HG03159 (cell line): ENCODE measurements at regions not wholly inside any gene's neighbourhood (a gene's known extent, or its start where the extent isn't known, plus 50 kb on each side); places are given as distances from the start of the nearest gene placed in this dataset.

Experiments
- ATAC-seq: cut with Tn5 transposase; IDR thresholded peaks from one replicate; pipeline ENCODE4 v1.9.1; 2021; ENCODE audit warnings: mild to moderate bottlenecking, moderate library complexity; ENCODE audit not compliant: unreplicated experiment

DNA sequence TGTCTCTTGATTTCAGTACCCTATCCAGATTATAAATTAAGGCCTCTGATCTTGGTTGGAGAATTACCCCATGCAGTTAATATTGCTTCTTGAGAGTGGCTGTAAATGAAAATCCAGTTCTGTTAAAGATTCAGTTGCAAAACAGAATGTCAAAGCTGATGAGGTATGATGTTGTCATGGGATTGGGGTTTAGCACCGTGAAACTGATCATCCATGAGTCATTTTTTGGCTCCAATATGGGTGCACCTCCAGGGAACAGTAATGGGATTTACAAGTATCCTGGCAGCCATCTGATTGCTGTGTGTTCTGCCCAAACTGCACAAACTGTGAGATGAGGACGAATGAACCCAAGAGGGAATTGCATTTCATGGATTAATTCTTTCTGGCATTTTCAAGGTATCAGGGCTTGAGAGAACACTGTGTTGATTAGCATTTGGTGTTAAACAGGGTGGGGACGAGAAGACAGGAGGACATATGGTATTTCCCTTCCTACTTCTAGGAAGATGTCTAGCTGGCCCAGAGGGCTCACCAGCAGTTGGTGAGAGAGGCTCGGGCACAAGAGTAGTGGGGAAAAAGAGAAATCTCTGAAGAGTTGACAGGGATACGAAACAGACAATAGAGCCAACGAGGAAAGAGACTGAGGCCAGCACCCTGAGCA lies 214.7 kb downstream of the GAS1 start:
- ATAC-seq, result no peak

DNA sequence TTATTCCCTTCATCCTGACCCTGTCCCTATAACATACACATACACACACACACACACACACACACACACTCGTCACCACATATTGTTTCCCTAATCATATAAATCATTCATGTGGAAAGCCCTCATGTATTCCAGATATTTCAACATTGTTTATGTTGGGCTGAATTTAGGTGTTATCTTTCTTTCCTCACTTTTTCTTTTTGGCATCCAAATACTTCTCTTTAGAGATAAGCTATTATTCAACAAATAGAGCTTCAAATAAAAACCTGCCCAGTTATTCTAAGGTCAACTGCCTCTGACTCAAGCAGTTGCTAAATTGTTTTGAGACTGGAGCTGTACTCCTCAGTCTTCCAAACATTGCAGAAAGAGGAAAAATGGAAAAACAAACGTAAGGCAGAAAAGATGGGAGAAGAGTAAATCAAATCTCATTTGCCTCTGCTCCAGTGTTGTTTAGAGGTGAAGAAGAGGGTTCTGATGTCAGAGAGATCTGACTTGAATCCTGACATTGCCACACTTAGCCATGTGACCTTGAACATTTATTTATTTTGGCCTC lies 215.7 kb downstream of the GAS1 start:
- ATAC-seq, result no peak

DNA sequence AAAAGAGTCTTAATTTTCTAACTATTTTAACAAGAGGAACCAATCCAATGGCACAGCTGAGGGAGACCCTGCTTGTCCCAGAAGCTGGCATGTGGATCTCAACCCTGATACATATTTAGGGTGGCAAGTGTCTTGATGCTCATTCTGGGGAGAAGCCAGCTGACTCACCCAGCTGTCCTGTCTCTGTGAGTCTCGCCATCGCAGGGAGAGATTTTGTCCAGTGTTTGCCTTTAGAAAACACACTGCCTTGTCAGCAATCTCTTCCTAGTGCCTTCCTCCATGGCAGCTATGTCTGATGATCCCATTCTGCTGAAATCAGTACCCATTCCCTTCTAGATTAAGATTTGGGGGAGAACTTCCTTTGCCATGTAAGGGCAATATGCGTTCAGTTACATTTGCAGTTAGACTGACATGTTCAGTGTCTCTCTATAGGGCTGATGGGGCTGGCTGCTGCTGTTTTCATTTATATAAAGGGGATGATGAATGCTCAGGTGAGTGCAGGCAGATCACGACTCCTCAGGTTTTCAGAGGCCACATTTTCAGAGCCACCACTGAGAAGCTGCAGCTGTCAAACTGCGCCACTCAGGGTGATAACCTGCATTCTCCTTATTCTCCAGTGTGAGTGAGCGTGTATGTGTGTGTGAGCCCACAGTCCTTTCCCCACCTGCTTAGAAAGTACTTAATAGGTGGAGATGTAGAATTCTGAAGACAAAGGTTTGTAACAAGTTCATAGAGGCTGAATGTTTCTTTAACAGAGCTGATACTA lies 217.0 kb downstream of the GAS1 start:
- no peak for ATAC-seq

DNA sequence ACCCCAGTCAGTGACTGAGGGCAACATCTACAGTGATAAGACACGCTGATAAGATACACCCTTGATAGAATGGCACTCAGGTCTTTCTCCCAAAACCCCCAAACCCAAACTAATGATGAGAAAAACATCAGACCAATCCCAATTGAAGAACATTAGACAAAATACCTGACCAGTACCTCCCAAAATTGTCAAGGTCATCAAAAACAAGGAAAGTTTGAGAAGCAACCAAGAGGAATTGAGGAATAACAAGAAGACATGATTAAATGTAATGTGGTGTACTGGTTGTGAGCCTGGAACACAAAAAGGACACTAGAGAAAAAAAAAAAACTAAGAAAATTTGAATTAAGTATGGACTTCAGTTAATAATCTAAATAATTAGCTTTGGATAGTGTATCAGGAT lies 222.8 kb downstream of the GAS1 start:
- no peak for ATAC-seq

DNA sequence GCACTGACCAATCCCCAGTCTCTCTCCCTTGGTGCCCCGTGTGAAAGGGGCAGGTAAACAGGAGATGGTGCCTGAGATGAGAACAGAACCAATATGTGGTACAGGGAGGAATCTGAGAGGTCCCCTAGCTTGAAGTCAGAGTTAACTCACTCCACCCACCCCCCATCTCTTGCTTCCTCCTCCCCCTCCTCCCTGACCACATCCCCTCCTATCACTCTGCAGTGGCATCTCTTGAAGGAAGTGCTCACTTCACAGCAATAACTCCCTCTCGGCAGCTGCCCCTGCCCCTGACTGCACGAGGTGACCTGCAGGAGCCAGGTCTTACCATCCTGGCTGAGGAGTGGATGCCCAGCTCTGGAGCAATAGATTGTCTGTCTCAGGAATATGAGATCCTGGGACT lies 224.0 kb downstream of the GAS1 start:
- ATAC-seq, result no peak

DNA sequence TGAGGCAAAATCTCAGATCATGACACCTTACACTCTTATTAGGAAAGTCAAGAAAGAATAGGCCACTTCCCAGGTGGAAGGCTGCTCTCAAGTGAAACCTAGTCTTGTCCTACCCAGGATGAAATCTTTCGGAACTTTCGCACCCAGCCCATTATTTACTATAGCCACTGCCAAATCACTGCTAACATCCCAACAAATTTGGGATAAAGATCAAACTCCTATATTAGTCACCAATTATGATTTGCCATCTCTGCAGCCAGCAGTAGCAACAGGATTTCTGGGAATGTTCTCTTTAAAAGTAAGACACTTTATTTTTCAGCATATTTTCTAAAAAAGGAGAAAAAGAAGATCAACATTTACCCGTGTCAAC lies 224.6 kb downstream of the GAS1 start:
- ATAC-seq, result no peak

DNA sequence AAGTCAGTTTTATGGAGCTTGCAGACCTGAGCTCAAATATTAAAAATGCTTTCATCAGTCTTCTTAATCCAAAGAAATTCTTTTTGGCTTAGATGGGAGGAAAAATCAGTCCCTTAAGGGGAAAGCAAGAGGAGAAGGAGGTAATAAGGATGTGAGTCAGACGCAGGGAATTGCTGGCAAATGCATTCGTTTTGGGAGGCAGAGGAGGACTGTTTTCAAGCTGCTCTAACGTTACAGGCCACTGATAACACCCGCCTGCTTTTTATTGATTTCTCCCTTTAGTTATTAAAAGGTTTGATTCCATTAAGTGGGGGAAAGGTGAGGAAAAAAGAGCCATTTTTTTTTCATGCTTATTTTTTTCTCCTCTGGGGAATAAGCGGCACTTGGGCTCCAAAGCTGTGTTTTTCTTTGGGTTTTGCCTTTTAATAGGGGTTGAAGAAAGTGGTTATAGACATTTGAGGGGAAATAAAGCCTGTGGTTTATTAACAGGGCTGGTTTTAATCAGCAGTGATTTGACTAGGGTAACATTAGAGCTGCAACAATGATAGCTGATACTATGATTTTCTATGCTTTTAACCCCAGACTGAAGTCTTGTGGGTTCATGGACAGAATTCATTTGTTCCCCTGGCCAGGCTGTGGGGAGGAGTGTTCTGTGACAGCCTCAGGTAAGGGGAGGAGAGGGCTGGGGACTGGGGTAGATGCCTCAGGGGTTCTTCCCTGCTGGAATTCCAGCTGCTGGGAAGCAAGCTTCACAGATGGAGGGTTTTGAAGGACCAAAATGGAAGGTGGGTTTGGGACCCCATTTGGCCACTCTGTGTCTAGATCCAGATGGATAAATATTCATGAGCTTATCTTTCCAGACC lies 225.2 kb downstream of the GAS1 start:
- ATAC-seq, result no peak

DNA sequence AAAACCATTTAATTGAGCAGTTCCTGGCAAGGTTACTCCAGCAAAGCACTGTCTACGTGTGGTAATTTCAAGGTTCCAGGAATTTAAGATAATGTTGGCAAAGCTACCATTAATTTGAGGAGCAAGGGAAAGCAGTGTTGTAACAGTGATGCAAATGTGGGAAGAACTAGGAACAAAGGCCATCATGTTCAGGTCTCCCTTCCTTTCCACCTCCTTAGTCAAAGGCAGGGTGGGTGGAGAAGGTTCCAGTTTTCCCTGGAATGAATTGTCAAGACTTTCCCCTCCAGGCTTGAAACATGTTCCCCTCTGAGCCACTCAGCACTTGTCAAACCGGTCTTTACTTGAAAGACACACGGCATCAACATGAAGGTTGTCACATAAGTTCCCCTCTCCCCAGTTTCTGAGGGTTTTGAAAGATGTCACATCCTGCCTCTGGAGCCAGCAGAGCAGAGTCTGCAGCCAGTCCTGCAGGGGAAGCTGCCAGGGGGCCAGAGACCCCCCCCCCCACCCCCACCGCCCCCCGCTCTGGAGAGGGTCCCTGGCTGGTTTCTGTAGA lies 226.0 kb downstream of the GAS1 start:
- no peak for ATAC-seq

DNA sequence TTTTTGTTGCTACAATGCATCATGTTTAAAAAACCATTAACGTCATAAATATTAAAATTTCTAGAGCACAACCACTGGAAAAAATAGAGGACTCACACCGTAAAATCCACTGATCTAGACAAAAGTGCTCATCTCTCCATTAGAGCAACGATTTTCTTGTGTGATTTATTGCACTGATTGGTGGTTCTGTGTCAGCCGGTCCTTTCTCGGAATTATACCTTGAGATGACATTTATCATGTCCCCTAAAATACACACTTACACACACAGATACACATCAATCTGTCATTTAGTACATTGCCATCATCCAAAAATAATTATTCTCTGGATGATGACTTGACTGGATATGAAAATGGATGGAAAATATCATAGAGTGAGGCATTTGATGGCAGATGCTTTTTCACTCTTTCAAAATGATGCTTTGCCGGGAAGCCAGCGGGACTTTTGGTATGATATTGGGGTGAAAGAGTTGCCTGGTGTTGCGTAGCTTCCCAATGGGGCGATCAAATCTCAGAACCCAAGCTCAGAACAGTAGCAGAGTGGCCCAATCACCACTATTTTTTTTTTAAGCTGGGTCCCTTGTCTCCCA lies 226.6 kb downstream of the GAS1 start:
- no peak for ATAC-seq

DNA sequence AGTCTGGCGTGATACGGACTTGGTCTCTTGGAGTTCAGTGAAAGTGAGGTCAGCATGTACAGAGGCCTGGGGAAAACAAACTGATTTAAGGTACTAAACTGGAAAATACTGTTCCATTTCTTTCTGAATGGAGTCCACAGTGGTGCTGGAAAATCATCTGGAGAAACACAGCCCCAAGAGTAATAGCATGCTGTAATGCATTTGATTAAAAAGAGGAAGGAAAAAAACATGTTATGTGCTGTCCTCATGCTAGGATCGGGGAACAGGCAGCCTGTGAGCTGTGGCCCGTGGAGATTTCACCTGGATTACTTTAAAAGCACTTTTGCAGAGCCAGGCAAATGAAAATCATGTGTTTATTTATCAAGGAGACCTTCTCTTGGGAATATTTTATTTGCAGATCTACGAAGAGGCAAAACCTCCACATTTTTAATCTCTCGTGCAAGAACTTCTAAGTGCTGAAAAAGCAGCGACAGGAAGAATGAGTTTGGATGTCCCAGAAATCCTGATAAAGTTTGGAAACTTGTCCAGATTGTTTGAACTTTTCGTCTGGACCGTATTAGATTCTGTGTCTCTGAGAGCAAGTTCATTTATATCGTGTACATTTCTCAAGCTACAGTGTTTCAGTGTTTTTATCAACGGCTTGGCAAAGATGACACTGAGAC lies 228.8 kb downstream of the GAS1 start:
- ATAC-seq, result no peak

DNA sequence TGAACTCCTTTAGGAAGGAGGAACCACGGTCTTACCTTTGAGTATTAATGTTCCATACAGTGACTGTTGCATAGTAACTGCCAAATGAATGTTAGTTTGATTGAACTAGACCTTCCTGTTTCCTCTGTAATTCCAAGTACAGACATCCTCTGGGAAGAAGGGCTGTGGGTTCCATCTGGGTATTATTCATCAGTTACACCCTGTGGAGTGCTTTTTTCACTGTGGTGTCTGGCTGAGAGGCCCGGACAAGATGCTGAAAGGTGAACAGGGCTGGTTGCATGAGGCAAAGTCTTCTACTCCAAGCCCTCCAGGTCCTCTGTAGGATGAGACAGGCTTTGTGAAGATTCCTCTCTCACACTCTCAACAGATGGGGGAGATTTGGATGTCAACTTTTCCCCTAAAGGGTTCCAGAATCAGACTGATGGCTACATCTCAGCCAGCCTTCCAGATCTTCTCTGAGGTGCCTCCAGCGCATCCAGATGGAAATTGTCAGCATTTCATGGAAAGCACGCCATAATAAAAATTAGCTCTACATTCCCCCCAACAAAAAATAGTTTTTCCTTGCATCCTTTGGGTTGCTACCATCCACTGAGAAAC lies 230.9 kb downstream of the GAS1 start:
- no peak for ATAC-seq

DNA sequence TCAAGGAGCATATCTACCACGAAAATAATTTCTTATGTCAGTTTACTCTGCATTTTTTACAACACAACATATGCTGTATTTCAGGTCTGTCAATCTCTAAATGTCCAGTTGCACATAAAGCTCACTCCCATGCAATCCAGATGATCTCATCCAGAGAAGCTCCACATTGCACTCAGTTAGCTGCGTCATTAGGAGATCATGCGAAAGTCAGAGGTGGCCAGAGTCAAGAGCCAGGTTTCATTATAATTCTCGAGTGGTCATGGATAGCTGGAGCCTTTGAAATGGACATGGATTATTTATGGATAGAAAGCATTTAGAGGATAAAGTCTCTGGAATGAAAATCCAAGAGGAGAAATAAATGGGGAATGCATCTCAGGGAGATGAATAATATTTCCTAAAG lies 232.3 kb downstream of the GAS1 start:
- ATAC-seq, result no peak

DNA sequence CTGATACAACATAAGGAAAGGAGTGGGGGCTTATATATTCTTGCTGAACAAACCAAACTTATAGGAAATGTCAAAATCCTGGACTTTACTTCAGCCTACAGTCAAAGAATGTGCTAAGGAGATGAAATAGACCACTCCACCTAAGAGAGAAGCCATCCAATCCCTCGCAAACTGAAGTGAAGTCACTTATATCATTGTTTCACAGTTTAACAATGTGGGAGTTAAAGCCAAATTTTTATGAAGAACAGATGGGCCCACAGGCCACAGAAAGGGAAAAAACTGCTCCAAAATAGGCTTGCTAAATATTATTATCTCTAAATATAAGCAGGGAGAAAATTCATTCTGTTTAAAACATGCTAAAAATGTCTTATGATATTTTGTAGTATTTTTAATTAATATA lies 233.3 kb downstream of the GAS1 start:
- no peak for ATAC-seq

DNA sequence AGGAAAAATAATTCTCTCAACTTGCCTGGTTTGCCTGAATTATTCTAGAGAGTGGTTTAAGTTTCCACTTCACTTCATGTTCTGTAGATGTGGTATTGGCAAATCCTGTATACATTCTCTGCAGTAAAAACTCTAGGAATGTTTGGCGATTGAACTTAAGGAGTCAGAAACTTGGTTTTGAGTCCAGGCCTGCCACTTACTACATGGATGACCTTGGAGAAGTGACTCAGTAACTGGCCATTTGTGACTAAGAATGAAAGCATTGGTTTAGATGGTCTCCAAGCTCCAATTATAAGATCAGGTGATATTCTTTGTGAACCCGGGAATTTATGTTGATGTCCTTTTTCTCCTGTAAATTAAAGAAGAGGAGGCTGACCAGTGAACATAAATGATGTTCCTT lies 233.8 kb downstream of the GAS1 start:
- no peak for ATAC-seq

DNA sequence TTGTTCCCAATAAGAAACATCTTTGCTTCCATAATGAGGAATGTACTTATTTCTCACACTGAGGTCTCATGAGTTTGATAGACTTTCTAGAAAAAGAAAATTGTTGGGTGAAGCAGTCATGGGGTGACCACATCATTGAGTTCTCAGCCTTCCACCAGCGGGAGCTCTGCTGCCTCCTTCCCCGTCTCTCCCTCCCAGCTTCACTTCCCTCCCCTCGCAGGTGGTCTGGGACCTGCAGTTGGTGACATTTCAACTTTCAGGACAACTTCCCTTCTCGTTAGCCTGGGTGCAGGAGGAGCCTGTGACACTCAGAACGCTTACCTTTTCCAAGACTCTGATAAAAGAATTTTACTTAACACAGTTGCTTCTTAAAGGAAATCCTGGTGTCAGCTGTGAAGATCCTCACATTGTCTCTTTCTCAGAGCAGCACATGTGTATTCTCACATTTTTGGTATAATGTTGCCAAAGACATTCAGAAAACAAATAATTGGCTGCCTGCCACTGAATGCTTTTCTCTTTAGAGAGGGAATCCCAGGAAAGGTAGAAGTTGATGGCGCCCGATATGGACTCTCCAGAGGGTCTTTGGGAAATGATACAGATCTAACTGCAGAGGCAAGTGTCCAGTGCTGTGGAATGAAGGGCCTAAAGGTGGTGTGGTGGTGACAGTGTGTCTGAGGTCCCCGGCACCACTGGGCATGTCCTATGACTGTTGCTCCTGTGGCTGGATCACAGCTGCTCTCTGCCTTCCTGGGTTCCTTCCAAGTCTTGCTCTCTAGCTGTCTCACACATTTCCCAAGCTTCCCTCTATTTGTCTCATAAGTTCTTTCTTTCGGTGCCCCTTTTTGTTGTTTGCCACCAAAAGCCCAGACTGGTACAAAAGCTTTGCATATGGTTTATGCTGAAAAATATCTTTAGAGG lies 238.1 kb downstream of the GAS1 start:
- no peak for ATAC-seq

DNA sequence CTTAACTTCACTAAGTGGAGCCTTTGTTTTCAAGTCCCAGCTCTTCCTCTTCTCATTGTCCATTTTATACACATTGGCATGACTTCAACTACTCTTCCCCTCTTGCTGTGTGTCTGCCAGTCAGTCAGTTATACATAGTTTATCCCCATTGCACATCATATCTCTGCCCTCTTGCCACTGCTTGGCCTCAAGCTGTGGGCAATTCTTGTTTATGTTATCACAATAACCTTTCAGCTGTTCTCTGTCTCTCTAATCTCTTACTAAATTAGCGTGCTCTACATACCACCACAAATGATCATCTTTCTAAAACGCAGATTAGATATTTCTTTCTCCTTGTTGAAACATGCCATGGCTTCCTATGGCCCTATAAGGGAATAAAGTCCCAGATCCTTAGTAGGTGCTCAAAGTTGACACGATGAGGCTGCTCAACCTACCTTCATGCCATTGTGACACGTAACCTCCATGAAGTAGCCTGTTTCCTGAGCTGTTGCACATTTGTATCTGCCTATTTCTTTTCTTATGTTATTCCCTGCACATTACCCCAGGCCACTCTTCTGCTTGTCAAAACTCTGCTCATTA lies 239.3 kb downstream of the GAS1 start:
- no peak for ATAC-seq

DNA sequence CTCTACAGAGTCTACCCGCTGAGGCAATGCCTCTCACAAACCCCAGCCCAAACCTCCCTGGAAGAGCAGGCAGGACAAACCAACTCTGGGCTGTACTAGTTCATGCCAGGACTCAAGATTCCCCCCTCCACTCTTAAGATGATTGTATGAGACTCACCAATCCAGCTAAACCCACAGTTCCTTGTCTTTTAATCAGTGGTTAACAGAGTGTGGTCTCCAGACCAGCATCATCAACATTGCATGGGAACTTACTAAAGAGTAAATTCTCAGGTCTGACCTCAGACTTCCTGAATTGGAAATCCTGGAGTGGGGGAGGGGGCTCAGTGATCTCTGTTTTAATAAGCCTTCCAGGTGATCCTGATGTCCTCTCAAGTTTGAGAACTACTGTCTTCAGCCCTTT lies 240.9 kb downstream of the GAS1 start:
- no peak for ATAC-seq

DNA sequence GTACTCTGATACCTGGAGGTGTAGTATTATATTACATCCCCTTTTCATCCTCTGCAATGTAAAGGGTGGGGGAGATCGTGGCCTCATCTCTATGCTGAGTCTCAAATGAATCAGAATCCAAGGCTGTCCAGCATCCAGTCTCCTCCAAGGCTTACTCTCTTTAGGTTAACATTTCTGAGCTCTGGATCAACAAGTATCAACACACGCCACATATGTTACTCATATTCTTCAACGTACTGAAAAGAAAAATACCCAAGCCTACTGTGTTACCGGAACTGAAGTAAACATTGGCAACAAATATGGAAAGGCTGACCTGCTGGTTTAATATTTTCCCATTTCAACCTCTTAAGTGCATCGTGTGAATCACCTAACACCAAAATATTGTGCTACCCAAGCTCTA lies 241.8 kb downstream of the GAS1 start:
- ATAC-seq, result no peak

DNA sequence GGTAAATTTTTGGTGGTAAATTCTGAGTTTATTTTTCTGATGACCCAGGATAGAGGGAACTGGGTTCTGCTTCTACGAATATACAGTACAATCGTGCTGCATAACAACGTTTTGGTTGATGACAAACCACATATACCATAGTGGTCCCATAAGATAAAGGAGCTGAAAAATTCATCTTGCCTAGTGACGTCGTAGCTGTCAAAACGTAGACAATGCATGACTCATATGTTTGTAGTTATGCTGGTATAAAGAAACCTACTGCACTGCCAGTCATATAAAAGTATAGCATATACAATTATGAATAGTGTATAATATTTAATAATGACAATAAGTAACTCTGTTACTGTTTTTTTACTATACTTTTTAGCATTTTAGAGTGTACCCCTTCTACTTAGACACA lies 244.0 kb downstream of the GAS1 start:
- ATAC-seq, result no peak
